Pancreas (tissue), 10 donors: ENCODE measurements at regions not wholly inside any gene's neighbourhood (a gene's known extent, or its start where the extent isn't known, plus 50 kb on each side); places are given as distances from the start of the nearest gene placed in this dataset.

Experiments used
- ATAC-seq, 4 donors: fragments of 200-7000 bp; cut with Tn5 transposase; one replicate each; pipeline versions ENCODE4 v1.8.0 to v1.9.1; 2020; ENCODE audit warnings: mild to moderate bottlenecking in 4 of 4, moderate library complexity in 4 of 4
- DNase-seq, 6 donors: peaks; one replicate each; pipeline ENCODE4 v3.0.0-alpha.2; 2020
- FAIRE-seq: peaks from 2 replicates; lab custom pipeline; 2012; peaks lifted over from hg19 to GRCh38; lab: Jason Lieb, UNC
- H3K27ac ChIP-seq, 4 donors: fragments of 200-600 bp; sonication (generic); 1 replicate in 3 of 4; 2 replicates in 1 of 4; pipeline versions ENCODE4 v1.5.0 to v1.8.0; 2020
- H3K27me3 ChIP-seq, 4 donors: fragments of 200-600 bp; one replicate each; pipeline ENCODE4 v1.8.0; 2021
- H3K36me3 ChIP-seq, 3 donors: fragments of 200-600 bp; sonication (generic) in 1 of 3; one replicate each; pipeline versions ENCODE4 v1.5.0 to v1.8.0; 2020 to 2021
- H3K4me1 ChIP-seq, 3 donors: fragments of 200-600 bp; one replicate each; pipeline ENCODE4 v1.8.0; 2021
- H3K4me3 ChIP-seq, 4 donors: fragments of 200-600 bp; sonication (generic) in 2 of 4; one replicate each; pipeline versions ENCODE4 v1.5.0 to v1.8.0; 2020 to 2021
- H3K9me3 ChIP-seq, 4 donors: fragments of 200-600 bp; one replicate each; pipeline ENCODE4 v1.8.0; 2021
- CTCF ChIP-seq, 4 donors: fragments of 200-600 bp; sonication (generic) in 3 of 4; IDR thresholded peaks; one replicate each; pipeline versions ENCODE4 v1.5.0 to v1.8.0; 2021; ENCODE audit warnings: antibody characterized with exemption in 4 of 4
- WGBS, 2 donors: extraction: QIAGEN DNeasy Blood & Tissue Kit; methylation state at CpG; one replicate each; pipeline ENCODE4 v1.1.7; 2013; 5-methylcytosine and 5-hydroxymethylcytosine counted together
- intact Hi-C, 3 donors: fragments of 100-400 bp; cut with DNase I; formaldehyde crosslinking; loops; one replicate each; pipeline versions ENCODE4 v1.11.1 to v1.14.2; 2022
- donor health status: healthy with polysubstance abuse.
- donor health status: DM: no; HTN: no; CAD: no; lungs with moderate emphysema.
- donor health status: DM: no; HTN: no; CAD: no.
- donor health status: control.
- donor health status: control.
- donor health status: Bipolar disorder and iron deficiency.
- donor health status: DM: yes; HTN: yes; CAD: no.
- donor health status: DM: no; HTN: no; CAD: no.
- donor health status: DM: no; HTN: no; CAD: no.
- donor health status: DM: yes; HTN: yes; CAD: no.

GRCh38 chr11:119886667-119887230 lies 157.7 kb upstream of the NECTIN1 start:
- intact Hi-C loops, result no loop called here
- Histone ChIP-seq H3K4me1 (no peaks in the 10 kb centered on the region), H3K9me3 (no peaks in the 10 kb centered on the region), H3K36me3 (no peaks in the 10 kb centered on the region), H3K27ac (no peak overlapping the region), H3K4me3 (no peak overlapping the region), H3K27me3 (no peaks in the 10 kb centered on the region)
- 85 to 87% methylated on average over 11 of the region's 11 CpGs for WGBS, 2 donors
- peak in 1 of 6 donors; percentile 43 for DNase-seq
- FAIRE-seq, result no peak
- no peak for TF ChIP-seq CTCF (IDR thresholded peaks at IDR 0.05)
- no peak for ATAC-seq

- H3K27me3 ChIP-seq, result no peaks in the 10 kb centered on the region
- intact Hi-C loops, result no loop called here
- no peaks in the 10 kb centered on the region for H3K9me3 ChIP-seq
- H3K36me3 ChIP-seq, result no peaks in the 10 kb centered on the region
- WGBS, 2 donors, result 69 to 82% methylated on average over 5 of the region's 5 CpGs
- DNase-seq, result peak in 1 of 6 donors; percentile 23
- no peak overlapping the region for H3K4me3 ChIP-seq
- no peak for ATAC-seq
- FAIRE-seq, result no peak
- H3K27ac ChIP-seq, result no peak overlapping the region
- H3K4me1 ChIP-seq, result no peaks in the 10 kb centered on the region
- TF ChIP-seq CTCF (IDR thresholded peaks at IDR 0.05), result no peak
These were observed 157.0 kb upstream of the NECTIN1 start for GRCh38 chr11:119885861-119886567.

- intact Hi-C loops, result no loop called here
- H3K4me1 ChIP-seq, result no peaks in the 10 kb centered on the region
- H3K27me3 ChIP-seq, result no peaks in the 10 kb centered on the region
- ATAC-seq, result no peak
- no peak for FAIRE-seq
- peak in 1 of 6 donors; percentile 21 for DNase-seq
- no peak for TF ChIP-seq CTCF (IDR thresholded peaks at IDR 0.05)
- H3K4me3 ChIP-seq, result no peak overlapping the region
- H3K27ac ChIP-seq, result no peak overlapping the region
- H3K36me3 ChIP-seq, result no peaks in the 10 kb centered on the region
- no peaks in the 10 kb centered on the region for H3K9me3 ChIP-seq
- WGBS, 2 donors, result 70 to 79% methylated on average over 5 of the region's 5 CpGs
These were observed 156.1 kb upstream of the NECTIN1 start for GRCh38 chr11:119885067-119885466.

GRCh38 chr11:119882316-119882715 lies 153.3 kb upstream of the NECTIN1 start:
- no peaks in the 10 kb centered on the region for H3K9me3 ChIP-seq
- DNase-seq (peak in 1 of 6 donors; percentile 12), ATAC-seq (no peak), FAIRE-seq (no peak)
- no peak overlapping the region for H3K27ac ChIP-seq
- H3K4me3 ChIP-seq, result no peak overlapping the region
- no peaks in the 10 kb centered on the region for H3K36me3 ChIP-seq
- TF ChIP-seq CTCF (IDR thresholded peaks at IDR 0.05), result no peak
- intact Hi-C loops, result no loop called here
- WGBS, 2 donors, result 91 to 97% methylated on average over 4 of the region's 4 CpGs
- no peaks in the 10 kb centered on the region for H3K27me3 ChIP-seq
- H3K4me1 ChIP-seq, result no peaks in the 10 kb centered on the region

- no peak for ATAC-seq
- WGBS, 2 donors, result 75 to 81% methylated on average over 7 of the region's 7 CpGs
- DNase-seq, result peak in 1 of 6 donors; percentile 24
These were observed 151.9 kb upstream of the NECTIN1 start for GRCh38 chr11:119880873-119881272.

More at GRCh38 chr11:119880873-119881272, 151.9 kb upstream of the NECTIN1 start:
- Histone ChIP-seq H3K27ac (no peak overlapping the region), H3K36me3 (no peaks in the 10 kb centered on the region), H3K4me3 (no peak overlapping the region), H3K9me3 (no peaks in the 10 kb centered on the region), H3K4me1 (no peaks in the 10 kb centered on the region), H3K27me3 (no peaks in the 10 kb centered on the region)
- TF ChIP-seq CTCF (IDR thresholded peaks at IDR 0.05), result no peak
- FAIRE-seq, result no peak
- intact Hi-C loops, result no loop called here
